ENCODE measurements at regions not wholly inside any gene's neighbourhood (a gene's known extent, or its start where the extent isn't known, plus 50 kb on each side); places are given as distances from the start of the nearest gene placed in this dataset.
"Not testable (repeated sequence)": the region's sequence is repeated elsewhere in the genome, so short reads cannot be mapped to it uniquely, and the experiment has no call there.

DNA sequence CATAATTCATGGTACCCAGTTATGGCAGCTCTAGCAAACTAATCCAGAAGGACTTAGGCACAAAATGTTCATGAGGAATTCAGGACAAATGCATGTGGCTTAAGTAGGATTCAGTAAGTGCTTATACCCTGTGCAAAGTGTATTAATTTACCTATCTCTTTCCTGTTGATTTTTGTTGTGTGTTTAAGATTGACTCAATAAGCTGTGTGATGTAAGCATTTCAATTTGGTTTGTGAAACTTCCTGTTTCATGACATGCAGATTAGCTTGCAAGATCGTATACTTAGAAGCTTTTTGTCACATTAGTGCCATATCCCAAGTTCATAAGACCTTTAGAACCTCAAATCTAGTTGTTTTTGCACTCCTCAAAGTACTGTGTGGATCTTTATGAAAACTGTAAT is 416.7 kb downstream of the ARL4A start:
- DNase-seq: no peak

DNA sequence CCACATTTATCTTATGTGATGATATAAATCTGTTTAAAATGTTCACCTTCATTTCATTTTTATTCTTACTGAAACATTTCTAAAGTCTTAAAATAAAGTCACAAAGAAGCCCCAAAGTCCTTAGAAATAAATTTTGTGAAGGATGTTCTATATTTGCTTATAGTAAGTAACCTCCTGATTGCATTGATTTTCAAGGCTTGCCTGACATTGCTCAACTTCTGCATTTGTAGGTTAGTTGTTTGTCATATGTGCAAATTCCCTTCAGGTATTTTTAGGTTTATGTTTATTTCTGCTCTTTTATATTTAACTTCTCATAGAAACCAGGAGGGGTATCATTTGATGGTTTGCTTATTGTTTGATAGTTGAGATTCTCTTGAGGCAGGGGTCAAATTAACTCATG is 417.8 kb downstream of the ARL4A start:
- no peak for DNase-seq

GRCh38 chr7:13106513-13106912 is 419.1 kb downstream of the ARL4A start:
- no peak for DNase-seq

GRCh38 chr7:13107291-13107690 is 419.9 kb downstream of the ARL4A start:
- no peak for DNase-seq

GRCh38 chr7:13108061-13108460 is 420.6 kb downstream of the ARL4A start:
- no peak for DNase-seq

DNA sequence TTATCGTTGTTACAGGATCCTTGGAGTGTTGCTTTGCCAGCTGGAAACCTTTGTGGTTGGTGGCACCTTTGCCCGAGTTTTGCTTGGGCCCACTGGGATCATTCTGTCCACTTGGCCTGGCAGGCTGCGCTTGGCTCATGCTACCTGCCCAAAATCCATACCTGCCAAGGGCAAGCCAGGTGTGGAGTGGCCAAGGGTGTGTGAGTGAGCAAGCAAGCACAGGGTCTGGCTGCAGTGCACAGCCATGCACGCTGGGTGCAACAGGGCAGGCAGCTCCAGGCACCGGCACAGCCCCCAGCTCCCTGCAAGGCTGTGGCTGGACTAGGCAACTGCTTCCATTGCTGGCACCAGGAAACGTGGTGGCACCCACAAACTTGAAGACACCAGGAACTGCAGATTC is 421.8 kb downstream of the ARL4A start:
- DNase-seq: no peak

DNA sequence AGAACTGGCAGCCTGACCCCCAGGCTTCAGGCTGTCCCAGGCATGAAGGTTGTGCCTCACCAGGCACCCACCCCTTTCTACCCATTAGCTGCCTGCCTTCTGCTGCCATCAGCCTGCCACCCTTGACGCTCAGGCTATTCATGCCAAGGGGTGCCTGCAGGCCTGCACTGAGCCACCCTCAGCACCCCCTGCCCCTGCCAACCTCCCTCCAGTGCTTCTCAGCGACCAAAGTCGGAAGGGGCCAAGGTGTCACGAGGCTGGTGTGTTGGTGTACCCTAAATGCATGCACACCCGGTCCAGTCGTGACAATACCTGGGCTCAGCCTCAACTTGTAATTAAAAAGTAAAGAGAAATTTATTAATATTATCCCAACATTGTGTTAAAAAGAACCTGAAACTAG is 422.7 kb downstream of the ARL4A start:
- no peak for DNase-seq

DNA sequence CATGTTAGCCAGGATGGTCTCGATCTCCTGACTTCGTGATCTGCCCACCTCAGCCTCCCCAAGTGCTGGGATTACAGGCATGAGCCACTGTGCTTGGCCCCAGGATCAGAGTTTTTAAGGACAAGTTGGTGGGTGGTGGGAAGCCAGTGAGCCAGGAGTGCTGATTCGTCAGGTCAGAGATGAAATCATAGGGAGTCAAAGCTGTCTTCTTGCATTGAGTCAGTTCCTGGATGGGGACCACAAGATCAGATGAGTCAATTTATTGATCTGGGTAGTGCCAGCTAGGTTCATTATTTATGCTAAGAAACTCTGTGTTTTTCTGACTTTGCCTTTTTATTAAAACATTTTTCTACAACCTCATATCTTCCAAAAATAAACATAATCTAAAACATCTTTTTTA is 423.8 kb downstream of the ARL4A start:
- no peak for DNase-seq

DNA sequence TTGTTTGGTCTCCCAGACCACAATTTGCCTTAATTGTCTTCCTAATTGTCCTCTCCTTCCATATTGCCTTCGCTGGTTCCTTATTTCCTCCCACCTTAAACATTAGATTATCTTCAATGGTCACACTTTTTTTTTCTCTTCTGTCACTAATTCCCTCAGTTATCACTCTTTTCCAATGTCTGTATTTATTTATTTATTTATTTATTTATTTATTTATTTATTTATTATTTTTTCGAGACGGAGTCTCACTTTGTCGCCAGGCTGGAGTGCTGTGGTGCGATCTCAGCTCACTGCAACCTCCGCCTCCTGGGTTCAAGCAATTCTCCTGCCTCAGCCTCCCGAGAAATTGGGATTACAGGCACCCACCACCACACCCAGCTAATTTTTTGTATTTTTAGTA is 426.8 kb downstream of the ARL4A start:
- not testable (repeated sequence) for DNase-seq

- no peak for DNase-seq
Measured at GRCh38 chr7:13115157-13115772, 427.8 kb downstream of the ARL4A start.

DNA sequence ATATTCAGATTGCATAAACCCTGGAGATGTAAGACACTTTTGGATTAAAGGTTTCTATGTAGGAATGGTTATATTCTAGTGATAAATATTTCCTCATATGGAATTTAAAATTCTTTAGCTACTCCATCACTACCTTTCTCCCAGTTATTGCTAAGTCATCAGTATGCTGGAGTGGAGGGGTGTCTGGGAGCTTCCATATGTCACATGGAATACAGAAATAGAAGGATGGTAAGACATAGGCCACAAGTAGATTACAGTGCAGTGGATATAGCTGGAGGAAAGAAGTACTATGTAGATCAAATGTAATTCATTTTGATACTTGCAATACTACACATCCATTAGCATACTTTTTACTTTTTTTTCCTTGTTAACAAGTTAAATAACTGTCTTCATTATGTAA is 428.4 kb downstream of the ARL4A start:
- no peak for DNase-seq

- no peak for DNase-seq
Measured at GRCh38 chr7:13117103-13117502, 429.7 kb downstream of the ARL4A start.

DNA sequence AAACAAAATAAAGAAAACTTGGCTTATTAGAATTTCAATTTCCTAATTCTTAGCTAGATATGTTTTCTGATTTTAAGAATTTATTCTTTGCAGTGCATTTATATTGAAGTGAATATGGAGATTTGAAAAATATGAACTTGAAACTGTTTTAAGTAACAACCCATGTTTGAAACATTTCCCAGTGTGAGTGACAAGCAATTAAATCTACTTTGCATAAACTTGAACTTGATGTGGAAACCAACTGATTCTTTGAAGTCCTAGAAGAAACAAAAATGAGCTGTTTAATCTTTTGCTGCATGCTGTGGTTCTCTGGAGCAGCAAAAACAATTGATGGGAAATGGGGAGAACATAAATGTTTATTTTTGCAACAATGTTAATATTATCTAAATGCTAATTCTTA is 430.2 kb downstream of the ARL4A start:
- no peak for DNase-seq

- not testable (repeated sequence) for DNase-seq
Measured at GRCh38 chr7:13124629-13125028, 437.2 kb downstream of the ARL4A start.

DNA sequence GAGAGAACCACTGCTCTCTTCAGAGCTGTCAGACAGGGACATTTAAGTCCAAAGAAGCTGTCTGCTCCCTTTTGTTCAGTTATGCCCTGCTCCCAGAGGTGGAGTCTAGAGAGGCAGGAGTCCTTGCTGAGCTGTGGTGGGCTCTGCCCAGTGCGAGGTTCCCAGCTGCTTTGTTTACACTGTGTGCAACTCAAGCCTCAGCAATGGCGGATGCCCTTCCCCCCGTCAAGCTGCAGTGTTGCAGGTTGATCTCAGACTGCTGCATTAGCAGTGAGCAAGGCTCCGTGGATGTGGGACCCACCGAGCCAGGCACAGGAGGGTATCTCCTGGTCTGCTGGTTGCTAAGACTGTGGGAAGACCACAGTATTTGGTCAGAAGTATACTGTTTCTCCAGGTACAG is 438.9 kb downstream of the ARL4A start:
- DNase-seq: no peak

- DNase-seq: no peak
Measured at GRCh38 chr7:13130321-13130720, 442.9 kb downstream of the ARL4A start.

- DNase-seq: not testable (repeated sequence)
Measured at GRCh38 chr7:13130906-13131305, 443.5 kb downstream of the ARL4A start.

DNA sequence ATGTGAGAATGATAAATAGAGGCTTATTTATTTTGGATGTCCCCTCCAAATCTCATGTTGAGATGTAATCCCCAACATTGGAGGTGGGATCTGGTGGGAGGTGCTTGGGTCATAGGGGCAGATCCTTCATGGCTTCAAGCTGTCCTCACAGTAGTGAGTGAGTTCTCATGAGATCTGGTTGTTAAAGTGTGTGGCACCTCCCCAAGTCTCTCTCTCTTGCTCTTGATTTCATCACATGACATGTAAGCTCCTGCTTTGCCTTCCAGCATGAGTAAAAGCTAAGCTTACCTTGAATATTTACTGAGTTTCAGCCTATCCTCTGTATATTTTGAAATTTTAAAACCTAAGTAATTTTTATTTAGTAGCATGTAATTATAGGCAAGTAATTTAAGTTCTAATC is 444.9 kb downstream of the ARL4A start:
- DNase-seq: no peak

DNA sequence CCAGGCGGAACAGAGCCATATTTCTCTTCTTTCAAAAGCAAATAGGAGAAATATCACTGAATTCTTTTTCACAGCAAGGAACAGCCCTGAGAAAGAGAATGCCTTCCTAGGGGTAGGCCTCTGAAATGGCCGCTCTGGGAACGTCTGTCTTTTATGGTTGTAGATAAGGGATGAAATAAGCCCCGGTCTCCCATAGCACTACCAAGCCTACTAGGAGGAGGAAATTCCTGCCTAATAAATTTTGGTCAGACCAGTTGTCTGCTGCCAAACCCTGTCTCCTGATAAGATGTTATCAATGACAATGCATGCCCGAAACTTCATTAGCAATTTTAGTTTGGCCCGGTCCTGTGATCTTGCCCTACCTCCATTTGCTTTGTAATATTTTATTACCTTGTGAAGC is 448.9 kb downstream of the ARL4A start:
- DNase-seq: not testable (repeated sequence)

DNA sequence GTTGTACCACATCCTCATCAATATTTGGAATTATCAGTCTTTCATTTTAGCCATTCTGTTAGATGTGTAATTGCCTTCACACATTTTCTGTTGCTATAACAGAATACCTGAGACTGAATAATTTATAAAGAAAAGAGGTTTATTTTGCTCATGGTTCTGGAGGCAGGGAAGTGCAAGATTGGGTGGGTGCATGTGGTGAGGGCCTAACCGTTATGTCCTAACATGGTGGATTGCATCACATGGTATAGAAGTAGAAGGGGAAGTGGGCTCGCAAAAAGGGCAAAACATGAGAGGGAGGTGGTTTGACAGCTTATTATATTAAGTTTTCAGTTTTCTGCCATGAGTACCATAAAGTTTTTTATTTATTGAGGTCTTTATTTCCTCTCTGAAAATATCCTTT is 452.0 kb downstream of the ARL4A start:
- no peak for DNase-seq

DNA sequence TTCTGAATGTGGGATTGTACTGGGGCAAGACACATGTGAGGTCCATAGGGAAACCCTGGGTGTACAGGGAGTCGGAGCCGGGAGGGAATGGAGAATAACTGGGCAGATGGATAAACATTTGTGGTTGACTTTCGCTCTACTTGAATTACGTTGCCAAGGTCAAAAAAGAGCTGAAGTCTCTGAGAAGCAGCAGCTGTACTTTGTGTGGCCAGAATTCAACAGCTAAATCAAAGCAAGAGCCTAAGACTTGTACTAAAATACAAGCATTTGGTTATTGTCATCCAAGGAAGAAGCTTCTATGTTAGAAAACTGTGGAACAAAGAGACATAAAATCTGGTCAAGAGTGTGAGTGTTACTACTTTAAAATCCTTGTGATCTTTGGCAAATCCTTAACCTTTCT is 457.2 kb downstream of the ARL4A start:
- peak; percentile 32 for DNase-seq

GRCh38 chr7:13148548-13148947 is 461.1 kb downstream of the ARL4A start:
- no peak for DNase-seq

DNA sequence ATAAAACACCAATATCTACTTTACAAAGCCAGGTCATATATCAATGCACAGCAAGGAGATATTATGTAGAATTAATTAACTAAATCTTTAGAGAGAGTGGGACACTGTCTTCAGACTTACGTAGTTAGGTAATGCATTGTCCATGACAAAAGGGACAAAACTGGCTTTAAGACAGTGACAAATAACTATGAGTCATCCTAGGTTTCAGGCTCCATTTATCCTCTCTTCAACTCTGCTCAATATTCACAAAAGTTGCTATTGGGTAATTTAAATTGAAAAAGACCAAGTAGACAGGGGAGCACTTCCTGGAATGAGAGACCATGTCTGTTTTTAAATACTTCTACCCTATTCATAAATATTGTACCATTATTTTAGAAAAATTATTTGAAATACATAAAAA is 464.5 kb downstream of the ARL4A start:
- no peak for DNase-seq

DNA sequence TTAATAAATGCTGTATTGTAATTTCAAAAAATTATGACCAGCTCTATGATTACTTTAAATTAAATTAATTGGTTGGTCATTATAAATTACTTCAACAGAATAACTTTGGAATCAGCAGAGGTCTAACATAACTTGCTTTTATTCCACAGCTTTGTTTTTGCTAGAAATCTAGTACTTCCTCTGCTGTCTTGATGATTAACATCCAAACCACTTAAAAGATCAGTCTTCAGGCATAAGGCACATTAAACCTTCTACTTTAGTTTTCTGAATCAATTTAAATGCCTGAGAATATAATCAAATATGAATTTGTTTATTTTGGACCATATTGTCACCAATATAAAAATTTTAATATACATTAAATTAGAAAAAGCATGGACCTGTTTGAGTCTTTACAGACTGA is 465.3 kb downstream of the ARL4A start:
- no peak for DNase-seq

DNA sequence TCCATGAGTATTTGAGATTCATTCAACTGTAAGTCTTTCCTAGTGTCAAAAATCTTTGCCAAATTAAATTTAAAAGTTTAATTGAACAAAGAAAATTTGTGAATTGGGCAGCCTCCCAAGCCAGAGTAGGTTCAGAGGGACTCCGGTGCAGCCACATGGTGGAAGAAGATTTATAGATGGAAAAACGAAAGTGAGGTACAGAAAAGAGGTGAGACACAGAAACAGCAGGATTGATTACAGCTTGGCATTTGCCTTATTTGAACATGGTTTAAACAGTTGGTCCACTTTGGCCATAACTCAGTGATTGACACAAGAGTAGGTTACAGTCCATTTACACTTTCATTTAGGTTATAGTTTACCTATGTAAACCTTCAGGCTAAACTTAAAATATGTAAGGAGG is 465.8 kb downstream of the ARL4A start:
- no peak for DNase-seq

Data from hindlimb muscle (tissue), 1 donor.